ENCODE measurements at regions not wholly inside any gene's neighbourhood (a gene's known extent, or its start where the extent isn't known, plus 50 kb on each side); places are given as distances from the start of the nearest gene placed in this dataset.

DNA sequence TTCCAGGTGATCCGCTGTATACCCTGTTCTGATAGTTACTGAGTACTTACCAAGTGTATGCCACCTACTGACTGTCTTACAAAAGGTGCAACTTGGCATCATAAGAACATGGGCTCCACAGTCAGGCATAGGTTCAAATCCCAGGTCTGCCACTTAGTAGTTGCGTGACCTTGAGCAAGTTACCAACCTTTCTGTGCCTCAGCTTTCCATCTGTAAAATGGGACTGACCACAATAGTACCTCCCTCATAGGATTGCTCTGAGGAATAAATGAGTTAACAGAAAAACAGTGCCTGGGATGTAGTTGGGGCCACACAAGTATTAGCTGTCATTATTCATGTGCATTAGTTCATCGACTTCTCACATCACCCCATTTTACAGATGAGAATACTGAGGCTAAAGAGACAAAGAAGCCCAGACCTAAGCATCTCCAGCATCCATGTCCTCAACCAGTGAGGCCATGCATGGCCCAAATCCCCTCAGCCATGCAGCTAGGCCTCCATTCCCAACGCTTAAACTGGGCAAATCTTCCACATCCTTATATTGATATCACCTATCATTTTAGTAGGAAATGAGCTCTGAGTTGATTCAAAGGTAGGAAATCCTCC, 51.3 kb upstream of the UBE2L5 start:
- no peak overlapping the region for H3K27ac ChIP-seq (ENCODE audit: low read depth, low read length, poor library complexity, severe bottlenecking)
- intact Hi-C loops (cut with micrococcal nuclease; ENCODE audit: unreplicated experiment): no loop called here
- DNase-seq (ENCODE audit: low spot score): no peak
- H3K27me3 ChIP-seq (replicated peaks; ENCODE audit: insufficient read depth, low read depth, low read length, poor library complexity): no peaks in the 10 kb centered on the region
- H3K4me3 ChIP-seq (ENCODE audit: low read depth, low read length, poor library complexity, severe bottlenecking): no peak overlapping the region
- TF ChIP-seq, protein P1, sequence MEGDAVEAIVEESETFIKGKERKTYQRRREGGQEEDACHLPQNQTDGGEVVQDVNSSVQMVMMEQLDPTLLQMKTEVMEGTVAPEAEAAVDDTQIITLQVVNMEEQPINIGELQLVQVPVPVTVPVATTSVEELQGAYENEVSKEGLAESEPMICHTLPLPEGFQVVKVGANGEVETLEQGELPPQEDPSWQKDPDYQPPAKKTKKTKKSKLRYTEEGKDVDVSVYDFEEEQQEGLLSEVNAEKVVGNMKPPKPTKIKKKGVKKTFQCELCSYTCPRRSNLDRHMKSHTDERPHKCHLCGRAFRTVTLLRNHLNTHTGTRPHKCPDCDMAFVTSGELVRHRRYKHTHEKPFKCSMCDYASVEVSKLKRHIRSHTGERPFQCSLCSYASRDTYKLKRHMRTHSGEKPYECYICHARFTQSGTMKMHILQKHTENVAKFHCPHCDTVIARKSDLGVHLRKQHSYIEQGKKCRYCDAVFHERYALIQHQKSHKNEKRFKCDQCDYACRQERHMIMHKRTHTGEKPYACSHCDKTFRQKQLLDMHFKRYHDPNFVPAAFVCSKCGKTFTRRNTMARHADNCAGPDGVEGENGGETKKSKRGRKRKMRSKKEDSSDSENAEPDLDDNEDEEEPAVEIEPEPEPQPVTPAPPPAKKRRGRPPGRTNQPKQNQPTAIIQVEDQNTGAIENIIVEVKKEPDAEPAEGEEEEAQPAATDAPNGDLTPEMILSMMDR (conservative IDR thresholded peaks at IDR 0.05; ENCODE audit: low read depth, low read length): no peak
- no peak for TF ChIP-seq EZH2 (IDR thresholded peaks at IDR 0.05; ENCODE audit: borderline replicate concordance, low read depth, low read length, poor library complexity, severe bottlenecking)
- no peaks in the 10 kb centered on the region for H3K36me3 ChIP-seq (ENCODE audit: insufficient read depth, low read length, poor library complexity, severe bottlenecking)
- no TSS peak for BruUV-seq (replicated peaks)
- ChIA-PET POLR2A (ENCODE audit: low non-redundant PET) (no interaction called here), CTCF (no interaction called here)
- H3K4me1 ChIP-seq (ENCODE audit: insufficient read depth, low read length, poor library complexity, severe bottlenecking): peaks cover 9% of the 10 kb centered on the region
- no peaks in the 10 kb centered on the region for H3K9me3 ChIP-seq (ENCODE audit: low read depth, low read length, poor library complexity, severe bottlenecking)

DNA sequence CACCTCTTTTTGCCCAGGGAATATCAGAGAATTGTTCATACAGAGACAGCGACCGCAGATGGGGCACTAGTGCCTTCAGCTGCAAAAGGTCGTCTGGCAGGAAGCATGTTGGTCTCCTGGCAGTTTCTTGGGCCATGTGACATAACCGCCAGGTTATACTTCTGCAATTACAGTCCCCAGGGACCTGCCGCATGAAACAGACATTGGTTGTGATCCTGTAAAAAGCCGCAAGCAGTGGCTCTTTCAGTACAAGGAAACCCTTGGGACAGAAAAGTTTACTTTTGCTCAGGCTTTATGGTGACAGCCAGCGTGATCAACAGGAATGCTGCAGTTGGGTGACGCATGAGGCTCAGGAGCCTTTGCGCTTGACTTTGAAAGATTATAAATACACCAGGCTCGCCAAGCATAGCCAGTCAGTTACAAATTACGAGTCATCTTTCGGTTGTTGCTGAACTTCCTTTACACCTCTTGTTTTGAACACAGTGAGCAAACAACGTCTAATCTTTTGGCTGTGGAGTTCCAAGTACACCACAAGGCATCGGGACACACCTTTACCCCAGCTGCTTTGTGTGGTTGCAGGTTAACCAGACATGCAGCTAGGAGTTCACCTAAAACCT, 50.5 kb upstream of the UBE2L5 start:
- POLR2A ChIA-PET (ENCODE audit: low non-redundant PET): no interaction called here
- no peak for TF ChIP-seq EZH2 (IDR thresholded peaks at IDR 0.05; ENCODE audit: borderline replicate concordance, low read depth, low read length, poor library complexity, severe bottlenecking)
- TF ChIP-seq, protein P1 (conservative IDR thresholded peaks at IDR 0.05; ENCODE audit: low read depth, low read length): no peak
- H3K27ac ChIP-seq (ENCODE audit: low read depth, low read length, poor library complexity, severe bottlenecking): no peak overlapping the region
- H3K27me3 ChIP-seq (replicated peaks; ENCODE audit: insufficient read depth, low read depth, low read length, poor library complexity): no peaks in the 10 kb centered on the region
- no peaks in the 10 kb centered on the region for H3K9me3 ChIP-seq (ENCODE audit: low read depth, low read length, poor library complexity, severe bottlenecking)
- peaks cover 5% of the 10 kb centered on the region for H3K4me1 ChIP-seq (ENCODE audit: insufficient read depth, low read length, poor library complexity, severe bottlenecking)
- H3K36me3 ChIP-seq (ENCODE audit: insufficient read depth, low read length, poor library complexity, severe bottlenecking): no peaks in the 10 kb centered on the region
- intact Hi-C loops (cut with micrococcal nuclease; ENCODE audit: unreplicated experiment): no loop called here
- no peak overlapping the region for H3K4me3 ChIP-seq (ENCODE audit: low read depth, low read length, poor library complexity, severe bottlenecking)
- CTCF ChIA-PET: no interaction called here
- no peak for DNase-seq (ENCODE audit: low spot score)
- BruUV-seq (replicated peaks): no TSS peak
